ENCODE measurements at regions not wholly inside any gene's neighbourhood (a gene's known extent, or its start where the extent isn't known, plus 50 kb on each side); places are given as distances from the start of the nearest gene placed in this dataset.

DNA sequence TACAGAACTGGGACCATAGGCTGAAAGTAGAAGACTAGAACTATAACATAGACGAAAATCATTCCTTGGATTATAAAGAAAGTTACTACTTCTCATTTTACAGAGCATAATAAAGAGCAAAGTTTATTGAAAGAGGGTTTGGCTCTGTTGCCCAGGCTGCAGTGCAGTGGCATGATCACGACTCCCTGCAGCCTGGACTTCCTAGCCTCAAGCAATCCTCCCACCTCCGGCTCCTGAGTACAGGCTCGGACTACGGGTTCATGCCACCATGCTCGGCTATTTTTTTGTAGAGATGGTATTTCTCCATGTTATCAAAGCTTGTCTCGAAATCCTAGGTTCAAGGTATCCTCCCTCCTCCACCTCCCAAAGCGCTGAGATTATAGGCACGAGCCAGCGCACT, 190.1 kb upstream of the FOXG1 start:
- TF ChIP-seq CTCF (IDR thresholded peaks at IDR 0.05; ENCODE audit: insufficient read depth, low read depth, low read length) (no peak), EZH2 (IDR thresholded peaks at IDR 0.05; ENCODE audit: insufficient read depth, low read length) (no peak)
